ENCODE measurements at regions not wholly inside any gene's neighbourhood (a gene's known extent, or its start where the extent isn't known, plus 50 kb on each side); places are given as distances from the start of the nearest gene placed in this dataset.

- Histone ChIP-seq H3K9me3 (replicated peaks) (peaks cover 31% of the 10 kb centered on the region), H3K27me3 (ENCODE audit: low read depth) (no peaks in the 10 kb centered on the region), H3K27ac (replicated peaks) (no peak overlapping the region), H3K36me3 (no peaks in the 10 kb centered on the region), H3K4me1 (no peaks in the 10 kb centered on the region), H3K4me3 (no peak overlapping the region)
- TF ChIP-seq CTCF (IDR thresholded peaks at IDR 0.05; ENCODE audit: borderline replicate concordance): no peak
- no peak for DNase-seq
- intact Hi-C loops (cut with micrococcal nuclease): no loop called here
These were observed 233.8 kb downstream of the GABRG2 start for GRCh38 chr5:162301356-162301755.

DNA sequence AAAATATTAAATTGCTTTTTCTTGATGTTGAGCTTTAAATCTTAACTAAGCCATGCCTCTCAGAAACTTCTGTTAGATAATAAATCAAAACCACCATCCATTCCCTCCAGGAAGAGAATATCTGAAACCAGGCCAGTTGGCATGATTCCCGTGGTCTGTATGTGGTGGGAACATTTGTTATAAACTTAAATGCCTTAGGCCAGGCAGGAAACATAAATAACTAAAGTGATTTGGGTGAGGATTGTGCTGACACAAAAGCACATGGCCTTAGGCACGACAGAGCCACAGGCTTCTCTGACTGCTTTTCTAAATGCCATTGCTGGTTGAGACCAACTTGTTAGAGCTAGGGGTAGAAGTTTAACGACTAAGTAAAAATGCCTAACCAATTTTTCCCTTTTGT lies 255.9 kb downstream of the GABRG2 start:
- Histone ChIP-seq H3K4me3 (no peak overlapping the region), H3K36me3 (no peaks in the 10 kb centered on the region), H3K4me1 (no peaks in the 10 kb centered on the region), H3K27me3 (ENCODE audit: low read depth) (no peaks in the 10 kb centered on the region), H3K27ac (replicated peaks) (no peak overlapping the region), H3K9me3 (replicated peaks) (peaks cover 15% of the 10 kb centered on the region)
- no peak for TF ChIP-seq CTCF (IDR thresholded peaks at IDR 0.05; ENCODE audit: borderline replicate concordance)
- intact Hi-C loops (cut with micrococcal nuclease): no loop called here
- no peak for DNase-seq

DNA sequence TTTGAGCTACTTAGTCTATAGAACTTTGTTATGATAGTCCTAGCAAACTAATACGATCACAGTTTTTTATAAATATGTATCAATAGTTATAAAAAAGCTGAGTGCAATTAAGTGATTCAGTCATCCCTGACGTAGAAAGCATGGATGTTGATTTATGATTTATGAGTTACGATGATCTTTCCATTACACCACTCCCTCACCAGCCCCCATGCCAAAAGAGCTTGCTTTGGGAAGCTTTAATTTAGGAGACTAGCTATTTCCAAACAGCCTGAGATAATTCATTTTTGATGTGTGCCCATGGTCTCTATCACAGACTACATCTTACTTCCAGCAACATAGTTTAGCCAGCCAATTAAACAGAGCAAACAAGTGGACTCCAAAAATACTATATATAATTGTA lies 256.8 kb downstream of the GABRG2 start:
- Histone ChIP-seq H3K4me1 (no peaks in the 10 kb centered on the region), H3K27ac (replicated peaks) (peak overlapping the region; percentile 11), H3K36me3 (no peaks in the 10 kb centered on the region), H3K27me3 (ENCODE audit: low read depth) (no peaks in the 10 kb centered on the region), H3K9me3 (replicated peaks) (peaks cover 15% of the 10 kb centered on the region), H3K4me3 (no peak overlapping the region)
- intact Hi-C loops (cut with micrococcal nuclease): no loop called here
- no peak for TF ChIP-seq CTCF (IDR thresholded peaks at IDR 0.05; ENCODE audit: borderline replicate concordance)
- DNase-seq: no peak

GRCh38 chr5:162325143-162325727 lies 257.7 kb downstream of the GABRG2 start:
- Histone ChIP-seq H3K27me3 (ENCODE audit: low read depth) (no peaks in the 10 kb centered on the region), H3K4me1 (no peaks in the 10 kb centered on the region), H3K9me3 (replicated peaks) (peaks cover 20% of the 10 kb centered on the region), H3K27ac (replicated peaks) (peak overlapping the region; percentile 36), H3K36me3 (no peaks in the 10 kb centered on the region), H3K4me3 (no peak overlapping the region)
- no peak for TF ChIP-seq CTCF (IDR thresholded peaks at IDR 0.05; ENCODE audit: borderline replicate concordance)
- intact Hi-C loops (cut with micrococcal nuclease): no loop called here
- no peak for DNase-seq

GRCh38 chr5:162334944-162335343 lies 267.4 kb downstream of the GABRG2 start:
- Histone ChIP-seq H3K36me3 (no peaks in the 10 kb centered on the region), H3K27me3 (ENCODE audit: low read depth) (no peaks in the 10 kb centered on the region), H3K9me3 (replicated peaks) (peaks cover 28% of the 10 kb centered on the region), H3K4me3 (no peak overlapping the region), H3K27ac (replicated peaks) (no peak overlapping the region), H3K4me1 (no peaks in the 10 kb centered on the region)
- no peak for DNase-seq
- intact Hi-C loops (cut with micrococcal nuclease): no loop called here
- TF ChIP-seq CTCF (IDR thresholded peaks at IDR 0.05; ENCODE audit: borderline replicate concordance): no peak
